Heart right ventricle (tissue), 16 donors: ENCODE measurements at regions not wholly inside any gene's neighbourhood (a gene's known extent, or its start where the extent isn't known, plus 50 kb on each side); places are given as distances from the start of the nearest gene placed in this dataset.

Source experiments
- ATAC-seq, 8 donors: fragments of 200-7000 bp; cut with Tn5 transposase; one replicate each; pipeline ENCODE4 v1.9.1; 2020; ENCODE audit warnings: mild to moderate bottlenecking in 8 of 8, moderate library complexity in 8 of 8, moderate number of reproducible peaks in 1 of 8
- DNase-seq, 2 donors: peaks; one replicate each; pipeline ENCODE4 v3.0.0-alpha.2; 2020
- H3K27ac ChIP-seq, 10 donors: fragments of 200-600 bp; sonication (generic) in 2 of 10; one replicate each; pipeline versions ENCODE4 v1.5.0 to v1.8.0; 2020 to 2022; ENCODE audit warnings: mild to moderate bottlenecking in 3 of 10
- H3K27me3 ChIP-seq, 7 donors: fragments of 200-600 bp; one replicate each; pipeline ENCODE4 v1.8.0; 2021 to 2022; ENCODE audit warnings: mild to moderate bottlenecking in 2 of 7
- H3K36me3 ChIP-seq, 9 donors: fragments of 200-600 bp; sonication (generic) in 1 of 9; one replicate each; pipeline versions ENCODE4 v1.5.0 to v1.8.0; 2020 to 2022; ENCODE audit warnings: mild to moderate bottlenecking in 2 of 9
- H3K4me1 ChIP-seq, 9 donors: fragments of 200-600 bp; sonication (generic) in 1 of 9; one replicate each; pipeline versions ENCODE4 v1.5.0 to v1.8.0; 2020 to 2022; ENCODE audit warnings: mild to moderate bottlenecking in 4 of 9
- H3K4me3 ChIP-seq, 10 donors: fragments of 200-600 bp; sonication (generic) in 2 of 10; one replicate each; pipeline versions ENCODE4 v1.5.0 to v1.8.0; 2020 to 2022; ENCODE audit warnings: mild to moderate bottlenecking in 7 of 10, moderate library complexity in 2 of 10
- H3K9me3 ChIP-seq, 11 donors: fragments of 200-600 bp in 10 of 11; sonication (generic) in 2 of 11; one replicate each; pipeline versions ENCODE4 v1.5.0 to v1.8.0; 2013 to 2022; ENCODE audit warnings: mild to moderate bottlenecking in 2 of 11, control low read depth in 1 of 11, moderate library complexity in 1 of 11
- WGBS, 2 donors: extraction: QIAGEN DNeasy Blood & Tissue Kit; methylation state at CpG; one replicate each; pipeline ENCODE4 v1.1.7; 2013; ENCODE audit warnings: inconsistent platforms in 1 of 2; 5-methylcytosine and 5-hydroxymethylcytosine counted together
- intact Hi-C, 10 donors: fragments of 100-400 bp; cut with DNase I; formaldehyde crosslinking; loops; one replicate each; pipeline versions ENCODE4 v1.11.1 to v1.14.2; 2022
- TF ChIP-seq, protein P1 (sequence below), 9 donors: fragments of 200-600 bp; sonication (generic) in 2 of 9; IDR thresholded peaks; one replicate each; pipeline versions ENCODE4 v1.5.0 to v1.8.0; 2021 to 2022; ENCODE audit warnings: antibody characterized with exemption in 9 of 9, mild to moderate bottlenecking in 5 of 9, moderate library complexity in 1 of 9
- donor health status: Arrhythmogenic right ventricular cardiomyopathy.
- donor health status: ischemic (EF 13 %, LVEDD 7.1; RV severe dilation, severe dysfunction).
- donor health status: healthy with polysubstance abuse.
- donor health status: DM: no; HTN: yes; CAD: no.
- donor health status: DM: no; HTN: no; CAD: no.
- donor health status: ischemic (EF 25% LVEDD 6.9; RV normal size, moderate dysfunction).
- donor health status: ischemic (EF 25% LVEDD 5.7; RV mildly dilated, moderate dysfunction).
- donor health status: healthy.
- donor health status: DM: yes; HTN: yes; CAD: no.
- donor health status: Ischemic cardiomyopathy.
- donor health status: ischemic (EF 35%, LVEDD 5.7; RV mildly dilated, moderate dysfunction).
- donor health status: nonischemic (EF 11% LVEDD 7.7; RV severe dilation, severe dysfunction).
- donor health status: DM: yes; HTN: yes; CAD: no.
- donor health status: PGD.
- donor health status: ischemic (EF 29% LVEDD 5.4; RV normal size, mild dysfunction).
- donor health status: nonischemic (EF 23%, LVEDD 6.1; RV moderate dilation, normal function).

- TF ChIP-seq, protein P1, sequence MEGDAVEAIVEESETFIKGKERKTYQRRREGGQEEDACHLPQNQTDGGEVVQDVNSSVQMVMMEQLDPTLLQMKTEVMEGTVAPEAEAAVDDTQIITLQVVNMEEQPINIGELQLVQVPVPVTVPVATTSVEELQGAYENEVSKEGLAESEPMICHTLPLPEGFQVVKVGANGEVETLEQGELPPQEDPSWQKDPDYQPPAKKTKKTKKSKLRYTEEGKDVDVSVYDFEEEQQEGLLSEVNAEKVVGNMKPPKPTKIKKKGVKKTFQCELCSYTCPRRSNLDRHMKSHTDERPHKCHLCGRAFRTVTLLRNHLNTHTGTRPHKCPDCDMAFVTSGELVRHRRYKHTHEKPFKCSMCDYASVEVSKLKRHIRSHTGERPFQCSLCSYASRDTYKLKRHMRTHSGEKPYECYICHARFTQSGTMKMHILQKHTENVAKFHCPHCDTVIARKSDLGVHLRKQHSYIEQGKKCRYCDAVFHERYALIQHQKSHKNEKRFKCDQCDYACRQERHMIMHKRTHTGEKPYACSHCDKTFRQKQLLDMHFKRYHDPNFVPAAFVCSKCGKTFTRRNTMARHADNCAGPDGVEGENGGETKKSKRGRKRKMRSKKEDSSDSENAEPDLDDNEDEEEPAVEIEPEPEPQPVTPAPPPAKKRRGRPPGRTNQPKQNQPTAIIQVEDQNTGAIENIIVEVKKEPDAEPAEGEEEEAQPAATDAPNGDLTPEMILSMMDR (IDR thresholded peaks at IDR 0.05) = no peak
- H3K27ac ChIP-seq = peak overlapping the region; percentile 86 to 96 (median 90)
- no peaks in the 10 kb centered on the region for H3K36me3 ChIP-seq
- DNase-seq (peak; percentile 79 to 90), ATAC-seq (peak; percentile 93 to 99 (median 98))
- 5 to 8% methylated on average over 12 of the region's 12 CpGs for WGBS, 2 donors
- intact Hi-C loops = loop anchor here in 6 of 10 donors (1.0 to 10.0 kb wide), 7 partner anchors 12 to 1039 kb away; no protein-coding TSS in a partner anchor
- H3K4me3 ChIP-seq = peak overlapping the region in 1 of 10 donors; percentile 5
- H3K27me3 ChIP-seq = no peaks in the 10 kb centered on the region
- H3K9me3 ChIP-seq = no peaks in the 10 kb centered on the region
- peaks cover 14 to 70% (median 55%) of the 10 kb centered on the region in 9 donors for H3K4me1 ChIP-seq
Observed at GRCh38 chr3:177345049-177345972, 148.0 kb upstream of the TBL1XR1 start.

GRCh38 chr3:177345973-177346503 lies 148.8 kb upstream of the TBL1XR1 start:
- Histone ChIP-seq H3K4me1 (peaks cover 14 to 67% (median 55%) of the 10 kb centered on the region in 9 donors), H3K27ac (peak overlapping the region; percentile 86 to 96 (median 90)), H3K36me3 (no peaks in the 10 kb centered on the region), H3K9me3 (no peaks in the 10 kb centered on the region), H3K27me3 (no peaks in the 10 kb centered on the region), H3K4me3 (no peak overlapping the region)
- intact Hi-C loops = loop anchor here in 6 of 10 donors (1.0 to 10.0 kb wide), 7 partner anchors 11 to 1039 kb away; no protein-coding TSS in a partner anchor
- TF ChIP-seq, protein P1 (IDR thresholded peaks at IDR 0.05) = no peak
- DNase-seq = no peak
- ATAC-seq = no peak

DNA sequence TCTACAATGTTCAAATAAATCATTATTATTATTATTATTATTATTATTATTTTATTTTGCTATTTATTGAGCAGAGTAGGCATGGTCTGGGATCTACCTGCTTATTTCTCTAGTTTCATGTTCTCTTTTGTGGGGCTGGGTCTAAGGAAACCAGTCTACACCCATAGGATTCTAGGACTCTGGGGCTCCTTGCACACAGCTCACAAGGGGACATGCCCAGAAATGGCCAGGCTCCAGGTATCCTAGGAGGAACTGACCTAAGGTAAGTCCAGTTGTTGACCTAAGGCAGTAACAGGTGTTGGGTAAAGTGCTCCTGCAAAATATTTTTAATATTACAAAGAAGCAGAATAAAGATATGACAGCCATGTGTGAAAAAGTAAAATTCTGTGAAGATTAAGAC lies 149.6 kb upstream of the TBL1XR1 start:
- no peak for DNase-seq
- TF ChIP-seq, protein P1 (IDR thresholded peaks at IDR 0.05) = no peak
- H3K36me3 ChIP-seq = no peaks in the 10 kb centered on the region
- peak overlapping the region in 3 of 10 donors; percentile 87 to 93 (median 90) for H3K27ac ChIP-seq
- intact Hi-C loops = loop anchor here in 4 of 10 donors (5.0 to 10.0 kb wide), 4 partner anchors 52 to 1038 kb away; no protein-coding TSS in a partner anchor
- H3K4me1 ChIP-seq = peaks cover 14 to 62% (median 48%) of the 10 kb centered on the region in 9 donors
- H3K4me3 ChIP-seq = no peak overlapping the region
- ATAC-seq = no peak
- no peaks in the 10 kb centered on the region for H3K9me3 ChIP-seq
- H3K27me3 ChIP-seq = no peaks in the 10 kb centered on the region

DNA sequence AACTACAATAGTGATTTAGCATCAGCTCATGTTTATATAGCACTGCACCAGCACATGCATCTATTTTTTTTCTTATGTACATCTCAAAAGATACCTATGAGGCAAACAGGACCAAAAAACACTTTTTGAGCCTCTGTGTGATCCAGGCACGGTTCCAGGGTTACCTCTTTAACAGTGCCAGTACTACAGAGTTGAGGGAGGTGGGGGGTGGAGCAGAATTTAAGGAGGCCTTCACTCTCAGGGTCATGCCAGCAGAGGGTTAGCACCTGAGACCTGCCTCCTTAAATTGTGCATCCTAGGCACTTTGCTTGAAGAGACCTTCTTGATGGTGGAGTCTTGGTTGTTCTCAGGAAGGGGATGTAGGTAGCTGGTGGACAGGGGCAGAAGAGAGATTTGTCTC lies 150.3 kb upstream of the TBL1XR1 start:
- 73 to 75% methylated on average over 1 of the region's 1 CpG for WGBS, 2 donors
- no peak for DNase-seq
- no peaks in the 10 kb centered on the region for H3K9me3 ChIP-seq
- no peak for ATAC-seq
- TF ChIP-seq, protein P1 (IDR thresholded peaks at IDR 0.05) = no peak
- no peak overlapping the region for H3K4me3 ChIP-seq
- H3K27ac ChIP-seq = no peak overlapping the region
- no peaks in the 10 kb centered on the region for H3K36me3 ChIP-seq
- no peaks in the 10 kb centered on the region for H3K27me3 ChIP-seq
- intact Hi-C loops = loop anchor here in 4 of 10 donors (5.0 to 10.0 kb wide), 4 partner anchors 53 to 1037 kb away; no protein-coding TSS in a partner anchor
- H3K4me1 ChIP-seq = peaks cover 14 to 55% (median 44%) of the 10 kb centered on the region in 9 donors
